ENCODE measurements at regions not wholly inside any gene's neighbourhood (a gene's known extent, or its start where the extent isn't known, plus 50 kb on each side); places are given as distances from the start of the nearest gene placed in this dataset.

DNA sequence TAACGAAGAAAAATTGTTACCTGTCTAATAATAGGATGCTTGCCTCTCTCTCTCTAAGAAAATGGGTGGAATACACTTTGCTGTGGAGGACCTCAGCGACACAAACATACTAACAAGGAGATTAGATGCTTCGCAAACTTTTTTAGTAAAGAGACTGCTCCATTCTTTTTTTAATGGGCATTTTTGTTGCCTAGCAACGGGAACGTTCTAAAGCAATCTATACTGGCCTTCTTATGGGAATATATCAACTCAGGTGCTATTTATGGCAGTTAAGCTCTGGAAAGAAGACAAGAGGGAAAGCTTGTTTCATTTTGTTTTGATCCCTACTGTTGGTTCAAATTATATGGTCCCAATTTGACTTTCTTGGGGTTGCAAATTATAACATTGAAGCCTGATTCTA, 86.8 kb upstream of the CBLN2 start:
- Histone ChIP-seq H3K36me3 (ENCODE audit: control insufficient read depth in 2 of 2, insufficient read depth in 2 of 2, low read length in 1 of 2) (no peaks in the 10 kb centered on the region), H3K9me3 (replicated peaks; ENCODE audit: control insufficient read depth, insufficient read depth, low read length) (no peaks in the 10 kb centered on the region), H2AFZ (ENCODE audit: control insufficient read depth, low read depth, low read length) (no peak overlapping the region), H3K4me3 (no peak overlapping the region), H3K79me2 (ENCODE audit: control insufficient read depth, insufficient read depth, low read length) (no peaks in the 10 kb centered on the region), H3K9ac (ENCODE audit: control insufficient read depth, insufficient read depth, low read length) (no peak overlapping the region), H3K4me2 (ENCODE audit: control insufficient read depth, insufficient read depth) (no peak overlapping the region), H3K4me1 (ENCODE audit: control insufficient read depth, insufficient read depth, low read length) (no peaks in the 10 kb centered on the region), H3K27me3 (replicated peaks in 1 of 2; ENCODE audit: control insufficient read depth in 2 of 2, insufficient read depth in 2 of 2, low read length in 1 of 2) (no peaks in the 10 kb centered on the region), H3K27ac (ENCODE audit: control insufficient read depth, insufficient read depth) (no peak overlapping the region), H4K20me1 (ENCODE audit: control insufficient read depth, insufficient read depth) (no peaks in the 10 kb centered on the region)
- ChIA-PET POLR2A (no interaction called here), CTCF (no interaction called here), SMC1A (ENCODE audit: uncharacterized antibody, unreplicated experiment) (interaction anchor here (1.0 kb wide), 1 partner anchor 10 kb away, joined by 4 read pairs; no protein-coding TSS in a partner anchor), RAD21 (ENCODE audit: unreplicated experiment) (no interaction called here)
- intact Hi-C loops (cut with micrococcal nuclease; ENCODE audit: unreplicated experiment): no loop called here
- no peak for TF ChIP-seq BHLHE40 (IDR thresholded peaks at IDR 0.05; ENCODE audit: borderline replicate concordance in 1 of 2, low read depth in 2 of 2, low read length in 1 of 2)
- TF ChIP-seq RUNX3 (IDR thresholded peaks at IDR 0.05; ENCODE audit: low read length): no peak
- no peak for TF ChIP-seq ZBED1 (IDR thresholded peaks at IDR 0.05; ENCODE audit: borderline replicate concordance)
- TF ChIP-seq, protein P1, sequence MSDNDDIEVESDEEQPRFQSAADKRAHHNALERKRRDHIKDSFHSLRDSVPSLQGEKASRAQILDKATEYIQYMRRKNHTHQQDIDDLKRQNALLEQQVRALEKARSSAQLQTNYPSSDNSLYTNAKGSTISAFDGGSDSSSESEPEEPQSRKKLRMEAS (IDR thresholded peaks at IDR 0.05; ENCODE audit: low read depth, low read length): no peak
- no peak for TF ChIP-seq NRF1 (conservative IDR thresholded peaks at IDR 0.05; ENCODE audit: low read depth, low read length)
- TF ChIP-seq CEBPB (IDR thresholded peaks at IDR 0.05; ENCODE audit: borderline replicate concordance in 1 of 2, low read depth in 2 of 2, low read length in 2 of 2): no peak
- no peak for TF ChIP-seq ZZZ3 (IDR thresholded peaks at IDR 0.05; ENCODE audit: control insufficient read depth, insufficient read length, low read depth)
- TF ChIP-seq, protein P2, sequence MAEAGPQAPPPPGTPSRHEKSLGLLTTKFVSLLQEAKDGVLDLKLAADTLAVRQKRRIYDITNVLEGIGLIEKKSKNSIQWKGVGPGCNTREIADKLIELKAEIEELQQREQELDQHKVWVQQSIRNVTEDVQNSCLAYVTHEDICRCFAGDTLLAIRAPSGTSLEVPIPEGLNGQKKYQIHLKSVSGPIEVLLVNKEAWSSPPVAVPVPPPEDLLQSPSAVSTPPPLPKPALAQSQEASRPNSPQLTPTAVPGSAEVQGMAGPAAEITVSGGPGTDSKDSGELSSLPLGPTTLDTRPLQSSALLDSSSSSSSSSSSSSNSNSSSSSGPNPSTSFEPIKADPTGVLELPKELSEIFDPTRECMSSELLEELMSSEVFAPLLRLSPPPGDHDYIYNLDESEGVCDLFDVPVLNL (IDR thresholded peaks at IDR 0.05; ENCODE audit: low read depth, low read length): no peak
- TF ChIP-seq TCF7 (IDR thresholded peaks at IDR 0.05; ENCODE audit: borderline replicate concordance): no peak
- TF ChIP-seq PAX5 (IDR thresholded peaks at IDR 0.05; ENCODE audit: borderline replicate concordance, low read depth, low read length): no peak
- TF ChIP-seq, protein P3, sequence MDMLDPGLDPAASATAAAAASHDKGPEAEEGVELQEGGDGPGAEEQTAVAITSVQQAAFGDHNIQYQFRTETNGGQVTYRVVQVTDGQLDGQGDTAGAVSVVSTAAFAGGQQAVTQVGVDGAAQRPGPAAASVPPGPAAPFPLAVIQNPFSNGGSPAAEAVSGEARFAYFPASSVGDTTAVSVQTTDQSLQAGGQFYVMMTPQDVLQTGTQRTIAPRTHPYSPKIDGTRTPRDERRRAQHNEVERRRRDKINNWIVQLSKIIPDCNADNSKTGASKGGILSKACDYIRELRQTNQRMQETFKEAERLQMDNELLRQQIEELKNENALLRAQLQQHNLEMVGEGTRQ (IDR thresholded peaks at IDR 0.05; ENCODE audit: borderline replicate concordance, low read depth, low read length): no peak
- no peak for TF ChIP-seq YY1 (IDR thresholded peaks at IDR 0.05; ENCODE audit: low read depth, low read length)
- TF ChIP-seq ASH2L (IDR thresholded peaks at IDR 0.05; ENCODE audit: borderline replicate concordance, low read depth): no peak
- TF ChIP-seq SPI1 (IDR thresholded peaks at IDR 0.05; ENCODE audit: borderline replicate concordance, insufficient read depth, low read depth, low read length): no peak
- TF ChIP-seq RBBP5 (conservative IDR thresholded peaks at IDR 0.05): no peak
- TF ChIP-seq, protein P4, sequence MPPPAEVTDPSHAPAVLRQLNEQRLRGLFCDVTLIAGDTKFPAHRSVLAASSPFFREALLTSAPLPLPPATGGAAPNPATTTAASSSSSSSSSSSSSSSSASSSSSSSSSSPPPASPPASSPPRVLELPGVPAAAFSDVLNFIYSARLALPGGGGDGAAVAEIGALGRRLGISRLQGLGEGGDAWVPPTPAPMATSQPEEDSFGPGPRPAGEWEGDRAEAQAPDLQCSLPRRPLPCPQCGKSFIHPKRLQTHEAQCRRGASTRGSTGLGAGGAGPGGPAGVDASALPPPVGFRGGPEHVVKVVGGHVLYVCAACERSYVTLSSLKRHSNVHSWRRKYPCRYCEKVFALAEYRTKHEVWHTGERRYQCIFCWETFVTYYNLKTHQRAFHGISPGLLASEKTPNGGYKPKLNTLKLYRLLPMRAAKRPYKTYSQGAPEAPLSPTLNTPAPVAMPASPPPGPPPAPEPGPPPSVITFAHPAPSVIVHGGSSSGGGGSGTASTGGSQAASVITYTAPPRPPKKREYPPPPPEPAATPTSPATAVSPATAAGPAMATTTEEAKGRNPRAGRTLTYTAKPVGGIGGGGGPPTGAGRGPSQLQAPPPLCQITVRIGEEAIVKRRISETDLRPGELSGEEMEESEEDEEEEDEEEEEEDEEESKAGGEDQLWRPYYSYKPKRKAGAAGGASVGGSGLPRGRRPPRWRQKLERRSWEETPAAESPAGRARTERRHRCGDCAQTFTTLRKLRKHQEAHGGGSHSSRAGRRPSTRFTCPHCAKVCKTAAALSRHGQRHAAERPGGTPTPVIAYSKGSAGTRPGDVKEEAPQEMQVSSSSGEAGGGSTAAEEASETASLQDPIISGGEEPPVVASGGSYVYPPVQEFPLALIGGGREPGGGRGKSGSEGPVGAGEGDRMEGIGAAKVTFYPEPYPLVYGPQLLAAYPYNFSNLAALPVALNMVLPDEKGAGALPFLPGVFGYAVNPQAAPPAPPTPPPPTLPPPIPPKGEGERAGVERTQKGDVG (CRISPR knock-in tag; IDR thresholded peaks at IDR 0.05): no peak
- no peak for TF ChIP-seq NFYB (IDR thresholded peaks at IDR 0.05; ENCODE audit: insufficient read depth, low read depth, low read length)
- WGBS (ENCODE audit: insufficient coverage, insufficient replicate concordance, low lambda C conversion rate, missing lambda C conversion rate): 6% methylated on average over 5 of the region's 5 CpGs
- DNase-seq (ENCODE audit: low read depth, low spot score) (no peak), FAIRE-seq (no peak), ATAC-seq (no peak)
- no TSS peak for BruUV-seq (replicated peaks)
- in situ Hi-C loops (cut with MboI): no loop called here
